ENCODE measurements at regions not wholly inside any gene's neighbourhood (a gene's known extent, or its start where the extent isn't known, plus 50 kb on each side); places are given as distances from the start of the nearest gene placed in this dataset.
A peak's percentile ranks its signal among the peaks of the same experiment; 100 is the strongest.

DNA sequence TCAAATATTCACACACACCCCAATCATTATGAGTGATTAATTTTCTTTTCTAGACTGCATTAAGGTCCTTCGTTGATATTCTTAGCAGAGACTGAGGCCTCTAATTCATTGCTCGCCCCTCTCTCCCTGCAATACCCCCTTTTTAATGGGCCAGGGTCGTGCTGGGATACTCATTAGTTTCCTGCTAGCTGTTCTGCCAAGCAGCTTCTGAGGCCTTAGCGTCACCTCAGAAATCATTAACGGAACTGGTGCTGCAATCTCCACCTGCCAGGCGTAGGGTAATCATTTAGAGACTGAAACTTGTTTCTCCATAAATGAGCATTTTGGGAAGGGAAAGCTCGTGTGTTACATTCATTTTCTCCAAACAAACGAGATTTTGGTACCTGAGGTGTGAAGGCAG lies 1054.7 kb downstream of the GALC start:
- peak; percentile 15 to 37 (median 31) for DNase-seq
- 27 to 35% methylated on average over 8 of the region's 8 CpGs for WGBS, 2 donors
- H3K4me3 ChIP-seq, result no peak overlapping the region

DNA sequence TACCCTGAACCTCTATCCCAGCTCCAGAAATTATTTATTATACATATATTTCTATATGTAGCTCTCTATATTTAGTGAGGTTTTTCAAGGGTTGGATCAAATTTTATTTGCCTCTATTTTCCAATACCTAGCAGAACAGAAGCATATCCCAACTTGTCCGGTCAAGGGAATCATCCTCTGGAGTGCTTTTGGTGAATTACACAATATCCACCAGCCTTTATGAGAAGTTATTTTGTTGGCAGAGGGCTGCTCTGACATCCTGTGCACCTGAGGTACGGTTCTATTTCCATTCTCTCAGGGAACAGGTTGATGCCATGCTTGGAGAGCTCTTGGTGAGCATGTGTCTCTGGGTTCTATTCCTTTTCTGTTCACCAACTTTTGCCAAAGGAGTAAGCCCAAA lies 1056.4 kb downstream of the GALC start:
- Histone ChIP-seq H3K9me3 (no peaks in the 10 kb centered on the region), H3K27ac (no peak overlapping the region), H3K4me3 (no peak overlapping the region), H3K4me1 (no peaks in the 10 kb centered on the region), H3K36me3 (replicated peaks in 1 of 2; ENCODE audit: insufficient read depth in 1 of 2, low read depth in 2 of 2) (no peaks in the 10 kb centered on the region), H3K27me3 (no peaks in the 10 kb centered on the region)
- intact Hi-C loops (cut with DNase I), result no loop called here
- WGBS, 2 donors, result 75 to 81% methylated on average over 2 of the region's 2 CpGs
- no peak for ATAC-seq
- DNase-seq, result no peak
- no peak for TF ChIP-seq POLR2A (IDR thresholded peaks at IDR 0.05)

More for the DNA sequence above, 1054.7 kb downstream of the GALC start:
- Histone ChIP-seq H3K27me3 (no peaks in the 10 kb centered on the region), H3K9me3 (no peaks in the 10 kb centered on the region), H3K4me1 (no peaks in the 10 kb centered on the region), H3K36me3 (replicated peaks in 1 of 2; ENCODE audit: insufficient read depth in 1 of 2, low read depth in 2 of 2) (no peaks in the 10 kb centered on the region), H3K27ac (peak overlapping the region in 3 of 4 donors; percentile 14 to 51 (median 33))
- intact Hi-C loops (cut with DNase I), result no loop called here
- TF ChIP-seq, protein P1, sequence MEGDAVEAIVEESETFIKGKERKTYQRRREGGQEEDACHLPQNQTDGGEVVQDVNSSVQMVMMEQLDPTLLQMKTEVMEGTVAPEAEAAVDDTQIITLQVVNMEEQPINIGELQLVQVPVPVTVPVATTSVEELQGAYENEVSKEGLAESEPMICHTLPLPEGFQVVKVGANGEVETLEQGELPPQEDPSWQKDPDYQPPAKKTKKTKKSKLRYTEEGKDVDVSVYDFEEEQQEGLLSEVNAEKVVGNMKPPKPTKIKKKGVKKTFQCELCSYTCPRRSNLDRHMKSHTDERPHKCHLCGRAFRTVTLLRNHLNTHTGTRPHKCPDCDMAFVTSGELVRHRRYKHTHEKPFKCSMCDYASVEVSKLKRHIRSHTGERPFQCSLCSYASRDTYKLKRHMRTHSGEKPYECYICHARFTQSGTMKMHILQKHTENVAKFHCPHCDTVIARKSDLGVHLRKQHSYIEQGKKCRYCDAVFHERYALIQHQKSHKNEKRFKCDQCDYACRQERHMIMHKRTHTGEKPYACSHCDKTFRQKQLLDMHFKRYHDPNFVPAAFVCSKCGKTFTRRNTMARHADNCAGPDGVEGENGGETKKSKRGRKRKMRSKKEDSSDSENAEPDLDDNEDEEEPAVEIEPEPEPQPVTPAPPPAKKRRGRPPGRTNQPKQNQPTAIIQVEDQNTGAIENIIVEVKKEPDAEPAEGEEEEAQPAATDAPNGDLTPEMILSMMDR (IDR thresholded peaks at IDR 0.05), result no peak
- no peak for TF ChIP-seq POLR2A (IDR thresholded peaks at IDR 0.05)
- ATAC-seq, result peak; percentile 71

DNA sequence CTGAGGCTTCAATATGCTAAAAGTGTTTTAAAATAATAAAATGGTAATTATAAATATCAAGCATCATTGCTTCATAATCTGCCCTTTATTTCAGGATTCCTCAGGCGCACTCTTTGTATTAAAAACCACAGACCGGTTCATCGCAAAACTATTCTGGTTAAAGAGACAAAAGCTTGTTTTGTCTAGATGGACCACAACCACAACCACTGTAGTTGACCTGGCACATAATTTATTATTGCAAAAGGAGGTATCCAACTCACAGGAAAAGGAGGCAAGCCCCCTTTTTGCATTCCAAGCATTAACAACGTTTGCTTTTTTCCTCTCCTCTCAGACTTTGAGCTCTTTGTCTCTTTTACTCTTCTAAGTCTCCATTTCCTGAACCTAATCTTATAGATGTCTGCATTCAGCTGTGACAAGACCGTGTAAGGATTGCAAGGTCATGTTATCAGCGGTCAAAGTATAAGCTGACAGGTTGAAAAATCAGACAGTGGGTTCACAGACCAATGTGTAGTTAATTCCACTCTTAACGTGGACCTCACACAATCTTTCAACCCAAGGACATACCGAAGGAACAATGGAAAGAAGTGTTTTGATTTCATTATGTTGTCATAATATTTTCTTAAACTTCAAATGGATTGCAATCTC lies 1057.6 kb downstream of the GALC start:
- no peak for ATAC-seq
- no peak overlapping the region for H3K4me3 ChIP-seq
- TF ChIP-seq, protein P1 (IDR thresholded peaks at IDR 0.05), result no peak
- TF ChIP-seq POLR2A (IDR thresholded peaks at IDR 0.05), result no peak
- intact Hi-C loops (cut with DNase I), result no loop called here
- H3K9me3 ChIP-seq, result no peaks in the 10 kb centered on the region
- DNase-seq, result no peak
- no peaks in the 10 kb centered on the region for H3K27me3 ChIP-seq
- no peaks in the 10 kb centered on the region for H3K36me3 ChIP-seq (replicated peaks in 1 of 2; ENCODE audit: insufficient read depth in 1 of 2, low read depth in 2 of 2)
- H3K4me1 ChIP-seq, result no peaks in the 10 kb centered on the region
- no peak overlapping the region for H3K27ac ChIP-seq
- 38 to 42% methylated on average over 8 of the region's 8 CpGs for WGBS, 2 donors

- TF ChIP-seq, protein P1 (IDR thresholded peaks at IDR 0.05), result no peak
- TF ChIP-seq POLR2A (IDR thresholded peaks at IDR 0.05), result no peak
- Histone ChIP-seq H3K36me3 (replicated peaks in 1 of 2; ENCODE audit: insufficient read depth in 1 of 2, low read depth in 2 of 2) (no peaks in the 10 kb centered on the region), H3K4me3 (no peak overlapping the region), H3K27me3 (no peaks in the 10 kb centered on the region), H3K9me3 (no peaks in the 10 kb centered on the region), H3K27ac (no peak overlapping the region), H3K4me1 (no peaks in the 10 kb centered on the region)
- DNase-seq, result no peak
- 81 to 84% methylated on average over 7 of the region's 7 CpGs for WGBS, 2 donors
- no peak for ATAC-seq
- intact Hi-C loops (cut with DNase I), result no loop called here
Measured at GRCh38 chr14:86933958-86934595, 1058.9 kb downstream of the GALC start.

DNA sequence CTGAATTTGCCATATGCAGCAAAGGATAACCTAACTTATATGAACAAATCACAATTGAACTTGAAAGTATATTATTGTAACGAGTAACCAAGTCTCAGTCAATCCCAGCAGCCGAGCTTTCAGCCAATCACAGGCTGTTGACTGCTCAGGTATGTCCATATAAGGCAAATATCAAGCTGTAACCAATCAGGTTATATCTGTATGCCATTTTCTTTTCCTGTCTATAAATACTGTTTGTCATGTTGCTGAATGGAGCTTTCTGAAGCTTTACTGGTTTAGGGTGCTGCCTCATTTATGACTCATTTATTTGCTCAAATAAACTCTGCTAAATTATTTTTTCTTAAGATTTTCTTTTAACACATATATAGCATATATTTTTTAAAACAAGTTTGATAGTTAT lies 1059.5 kb downstream of the GALC start:
- intact Hi-C loops (cut with DNase I), result no loop called here
- no peak for TF ChIP-seq POLR2A (IDR thresholded peaks at IDR 0.05)
- TF ChIP-seq, protein P1 (IDR thresholded peaks at IDR 0.05), result no peak
- DNase-seq (no peak), ATAC-seq (no peak)
- H3K4me3 ChIP-seq, result no peak overlapping the region
- no peaks in the 10 kb centered on the region for H3K36me3 ChIP-seq (replicated peaks in 1 of 2; ENCODE audit: insufficient read depth in 1 of 2, low read depth in 2 of 2)
- H3K27me3 ChIP-seq, result no peaks in the 10 kb centered on the region
- H3K4me1 ChIP-seq, result no peaks in the 10 kb centered on the region
- WGBS, 2 donors, result 86% methylated on average over 2 of the region's 2 CpGs
- H3K9me3 ChIP-seq, result no peaks in the 10 kb centered on the region
- H3K27ac ChIP-seq, result no peak overlapping the region

Measured in body of pancreas (tissue), 4 donors.